NCI-H748 (cell line): ENCODE measurements at regions not wholly inside any gene's neighbourhood (a gene's known extent, or its start where the extent isn't known, plus 50 kb on each side); places are given as distances from the start of the nearest gene placed in this dataset.

Experiments
- DNase-seq: peaks from one replicate; lab custom pipeline; 2025; ENCODE audit not compliant: unreplicated experiment; lab: John Stamatoyannopoulos, UW

DNA sequence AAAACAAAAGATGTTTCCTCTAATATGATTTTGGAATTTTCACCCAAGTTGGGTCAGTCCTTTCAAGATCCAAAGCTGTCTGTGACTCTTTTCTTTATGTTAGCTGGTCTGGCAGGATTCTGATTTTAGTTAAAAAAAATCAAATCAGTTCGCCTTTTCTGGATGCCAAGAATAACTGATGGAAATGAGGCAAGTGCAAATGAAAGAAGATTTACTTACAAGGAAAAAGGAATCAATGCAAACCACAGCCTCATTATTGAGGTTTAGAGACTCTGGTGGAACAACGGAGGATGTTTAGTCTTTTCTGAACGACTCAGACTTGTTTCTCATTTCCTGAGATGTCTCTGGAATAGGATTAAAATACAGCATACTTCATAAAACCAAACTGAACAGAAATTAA, 117.0 kb upstream of the DYRK2 start:
- DNase-seq: no peak

GRCh38 chr12:67533159-67533558, 115.4 kb upstream of the DYRK2 start:
- DNase-seq: no peak

DNA sequence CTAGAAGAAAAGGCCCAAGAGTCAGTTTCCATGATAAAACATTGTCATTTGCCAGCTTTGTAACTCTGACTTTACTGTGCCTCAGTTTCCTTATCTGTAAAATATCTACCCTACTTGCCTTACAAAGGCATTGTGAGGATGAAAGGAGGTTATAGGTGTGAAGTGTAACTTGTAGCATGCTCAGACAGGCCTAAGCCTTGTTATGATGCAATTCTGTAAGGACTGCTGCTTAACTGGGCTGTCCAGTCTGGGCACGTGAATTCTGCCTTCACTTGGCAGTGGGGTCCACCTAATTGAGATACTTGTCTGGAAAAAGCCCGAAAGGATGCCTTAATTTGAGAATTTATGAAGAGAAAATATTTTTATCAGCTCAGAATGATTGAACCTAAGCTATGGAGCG, 114.5 kb upstream of the DYRK2 start:
- DNase-seq: no peak

DNA sequence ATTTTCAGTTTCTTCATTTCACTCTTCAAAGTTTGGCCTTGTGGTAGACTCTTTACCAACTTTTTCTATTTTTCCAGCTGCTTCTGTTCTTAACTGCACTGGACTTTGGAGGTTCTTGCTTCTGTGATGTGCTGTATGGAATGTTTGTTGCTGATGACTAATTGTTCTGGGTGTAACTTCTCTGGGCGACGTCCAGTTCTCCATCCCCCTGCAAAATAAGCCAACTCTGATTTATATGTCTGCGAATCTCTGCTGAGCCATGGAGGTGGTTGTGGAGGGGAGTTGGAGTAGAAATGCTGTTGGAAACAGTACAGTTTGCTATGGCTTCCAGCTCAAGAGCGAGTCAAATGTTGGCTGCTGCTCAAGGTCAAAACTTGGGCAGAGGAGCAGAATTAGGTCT, 113.9 kb upstream of the DYRK2 start:
- DNase-seq: no peak

DNA sequence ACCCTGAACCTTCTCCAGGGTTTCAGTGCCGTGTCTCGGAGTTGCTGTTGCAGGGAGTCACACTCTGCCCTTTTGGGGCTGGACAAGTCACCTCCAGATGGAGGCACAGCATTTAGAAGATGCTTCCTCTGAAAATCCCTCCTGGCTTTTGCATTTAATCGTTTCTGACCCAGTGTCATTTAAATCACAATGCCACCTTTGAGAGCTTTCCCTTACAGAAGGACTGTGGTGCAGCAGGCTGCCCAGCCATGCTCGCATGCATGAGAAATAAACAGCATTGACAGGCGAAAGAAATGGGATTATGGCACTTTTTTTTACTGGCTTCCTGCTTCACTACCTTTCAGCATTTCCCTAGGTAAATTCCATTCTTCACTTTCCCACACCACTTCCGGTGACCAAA, 113.4 kb upstream of the DYRK2 start:
- DNase-seq: no peak

GRCh38 chr12:67535971-67536370, 112.6 kb upstream of the DYRK2 start:
- DNase-seq: no peak

GRCh38 chr12:67539329-67539728, 109.2 kb upstream of the DYRK2 start:
- DNase-seq: no peak

- no peak for DNase-seq
These were observed 108.6 kb upstream of the DYRK2 start for GRCh38 chr12:67539946-67540345.

DNA sequence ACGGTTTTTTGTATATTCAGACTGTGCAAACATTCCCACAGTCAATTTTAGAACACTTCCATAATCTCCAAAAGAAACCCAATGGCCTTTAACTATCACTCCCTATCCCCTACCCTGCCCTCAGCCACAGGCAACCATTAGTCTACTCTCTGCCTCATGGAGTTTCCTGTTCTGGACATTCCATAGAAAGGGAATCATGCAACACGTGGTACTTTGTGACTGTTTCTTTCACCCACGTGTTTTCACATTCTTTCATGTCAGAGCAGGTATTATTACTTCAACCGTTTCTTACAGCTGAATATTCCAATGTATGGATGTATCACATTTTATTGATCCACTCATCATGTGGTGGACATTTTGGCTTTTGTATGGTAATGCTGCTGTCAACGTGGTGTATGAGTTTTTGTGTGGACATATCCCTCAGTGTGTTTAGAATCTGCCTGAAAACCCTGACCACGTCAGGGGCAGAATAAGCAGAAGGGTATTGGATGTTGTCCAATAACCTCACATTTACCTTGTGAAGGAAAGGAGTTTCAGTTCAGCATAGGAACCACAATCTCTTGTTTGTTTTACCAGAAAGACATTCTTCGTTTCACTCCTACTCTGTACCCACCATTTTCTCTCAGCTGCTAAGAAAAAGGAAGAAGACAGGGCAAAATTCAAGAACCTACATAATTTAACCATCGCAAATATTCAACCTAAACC, 107.5 kb upstream of the DYRK2 start:
- no peak for DNase-seq

DNA sequence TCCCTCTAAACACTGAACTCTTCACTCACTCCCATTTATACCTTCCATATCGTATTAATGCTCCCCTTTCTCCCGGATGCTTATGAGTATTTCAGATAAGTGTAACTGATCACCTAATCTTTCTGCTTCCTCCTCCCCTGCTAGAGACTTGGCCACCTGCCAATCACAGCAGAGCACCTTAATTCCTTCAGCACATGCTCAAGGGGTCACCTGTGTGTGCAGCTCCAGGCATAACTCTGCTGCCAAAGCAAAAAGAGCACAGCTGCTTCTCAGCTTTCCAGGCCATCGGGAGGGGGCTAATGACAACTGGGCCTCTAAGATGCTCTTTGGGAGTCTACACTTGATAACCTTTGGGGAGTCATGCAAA, 106.9 kb upstream of the DYRK2 start:
- DNase-seq: peak; percentile 42

DNA sequence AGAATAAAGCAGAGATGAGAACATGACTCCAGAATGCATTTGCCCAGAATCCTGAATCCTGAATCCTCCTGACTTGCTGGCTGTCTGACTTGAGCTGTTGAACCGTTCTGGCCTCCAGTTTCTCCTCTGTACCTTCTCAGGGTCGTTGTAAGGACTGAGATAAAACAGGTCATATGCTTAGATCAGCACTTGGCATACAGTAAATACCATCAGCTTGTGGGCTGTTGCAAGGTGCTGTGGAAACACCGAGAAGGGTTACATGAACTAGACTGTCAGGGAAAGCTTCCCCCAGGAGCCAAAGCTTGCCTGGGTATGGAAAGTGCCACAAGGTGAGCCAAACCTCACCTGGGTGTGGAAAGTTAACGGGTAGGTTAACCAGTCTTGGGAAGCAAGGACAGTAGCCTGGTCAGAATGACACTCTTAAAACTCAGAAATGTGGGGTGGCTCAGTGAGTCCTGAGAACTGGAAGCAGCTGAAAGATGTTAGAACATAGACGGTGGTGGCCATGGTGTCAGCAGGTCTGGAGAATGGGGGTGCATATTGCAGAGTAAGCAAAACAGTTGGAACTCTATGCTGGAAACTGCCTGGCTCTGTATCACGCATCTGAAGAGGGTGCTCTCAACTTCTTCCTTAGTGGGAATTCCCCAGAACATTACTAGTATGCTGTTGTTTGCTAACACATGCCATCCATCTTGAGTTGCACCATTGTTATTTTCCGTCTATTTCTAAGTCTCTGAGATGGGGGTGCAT, 105.3 kb upstream of the DYRK2 start:
- DNase-seq: no peak

GRCh38 chr12:67545298-67545697, 103.2 kb upstream of the DYRK2 start:
- DNase-seq: no peak

- no peak for DNase-seq
These were observed 101.8 kb upstream of the DYRK2 start for GRCh38 chr12:67546746-67547145.

- peak; percentile 77 for DNase-seq
These were observed 93.3 kb upstream of the DYRK2 start for GRCh38 chr12:67555075-67555717.

DNA sequence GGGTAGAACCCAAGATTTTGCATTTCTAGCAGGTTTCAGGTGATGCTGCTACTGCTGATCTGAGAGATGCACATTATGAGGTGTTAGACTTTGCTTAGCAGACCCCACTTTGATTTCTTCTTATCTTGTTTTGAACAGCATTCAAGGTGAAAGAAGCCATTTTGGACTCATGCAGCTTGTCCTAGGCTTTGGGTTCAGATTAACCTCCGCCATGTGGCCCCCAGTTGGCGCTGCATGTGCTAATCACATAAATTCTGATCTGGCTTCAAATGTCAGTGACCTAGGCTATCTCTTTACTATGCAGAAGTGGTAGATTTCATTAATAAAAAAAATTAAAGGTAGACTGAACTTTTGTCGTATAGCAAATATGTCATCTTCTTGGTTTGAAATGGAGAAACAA, 89.8 kb upstream of the DYRK2 start:
- DNase-seq: no peak

- DNase-seq: no peak
These were observed 88.8 kb upstream of the DYRK2 start for GRCh38 chr12:67559751-67560150.

- no peak for DNase-seq
These were observed 85.8 kb upstream of the DYRK2 start for GRCh38 chr12:67562513-67563287.

DNA sequence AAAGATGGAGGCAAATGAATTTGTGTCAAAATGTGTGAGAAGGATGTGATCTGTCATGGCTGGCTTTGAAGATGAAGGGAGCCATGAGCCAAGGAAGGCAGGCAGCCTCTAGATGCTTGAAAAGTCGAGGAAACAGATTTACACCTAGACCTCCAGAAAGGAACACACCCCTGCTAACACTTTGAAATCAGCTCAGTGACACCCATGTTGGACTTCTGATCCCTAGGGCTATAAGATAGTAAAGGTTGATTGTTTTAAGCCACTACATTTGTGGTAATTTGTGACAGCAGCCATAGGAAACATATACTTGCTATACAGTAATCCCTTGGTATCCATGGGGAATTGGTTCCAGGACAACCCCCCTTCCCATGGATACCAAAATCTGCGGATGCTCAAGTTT, 80.5 kb upstream of the DYRK2 start:
- no peak for DNase-seq

GRCh38 chr12:67572492-67572891, 76.1 kb upstream of the DYRK2 start:
- DNase-seq: no peak

DNA sequence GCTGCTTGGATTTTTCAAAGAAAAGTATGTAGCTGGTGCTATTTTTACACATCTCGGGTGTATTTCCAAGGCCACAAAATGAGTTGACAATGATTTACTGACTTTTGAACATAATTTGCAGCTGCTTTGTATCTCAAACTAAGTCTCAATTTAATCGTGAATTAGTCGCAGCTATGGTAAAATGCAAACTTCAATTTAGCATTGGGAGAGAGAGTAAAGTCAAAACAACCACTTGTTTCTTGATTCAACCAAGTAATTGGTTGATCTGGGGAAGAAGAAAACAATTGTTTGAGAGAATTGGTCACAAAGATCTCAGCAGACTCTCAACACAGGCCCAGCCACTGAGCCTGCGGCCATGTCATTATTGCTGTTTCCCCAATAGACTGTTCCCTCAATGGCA, 75.0 kb upstream of the DYRK2 start:
- no peak for DNase-seq

DNA sequence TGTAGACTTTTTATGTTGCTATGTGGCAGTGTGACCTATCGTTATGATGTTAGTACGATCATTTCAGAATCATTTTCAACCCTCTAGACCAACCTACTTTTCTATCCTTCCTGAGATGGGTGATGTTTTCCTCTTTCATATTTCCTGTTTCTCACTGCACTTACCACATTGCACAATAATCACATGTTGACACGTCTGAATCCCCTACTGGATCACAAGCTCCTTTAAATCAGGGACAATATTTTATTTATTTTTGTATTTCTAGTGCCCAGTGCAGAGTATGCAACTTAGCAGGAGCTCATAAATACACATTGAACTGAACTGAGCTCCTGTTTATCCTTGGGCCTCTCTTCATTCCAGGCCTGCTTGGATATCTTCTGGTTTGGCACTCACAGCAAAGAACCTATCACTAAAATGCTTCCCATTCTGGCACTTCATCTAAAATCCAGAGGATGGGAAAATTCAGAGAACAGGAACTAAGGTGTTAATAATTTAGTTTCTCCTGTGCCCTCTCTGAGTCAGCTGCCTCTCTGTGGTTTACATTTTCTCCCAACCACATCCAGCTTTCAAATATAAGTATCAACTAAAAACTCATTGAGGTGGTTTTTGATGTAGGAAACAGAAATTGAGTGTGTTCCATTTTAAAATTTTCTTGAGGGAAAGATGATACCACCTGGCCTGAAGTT, 69.4 kb upstream of the DYRK2 start:
- DNase-seq: no peak
